ENCODE measurements at regions not wholly inside any gene's neighbourhood (a gene's known extent, or its start where the extent isn't known, plus 50 kb on each side); places are given as distances from the start of the nearest gene placed in this dataset.

- H3K27ac ChIP-seq (ENCODE audit: low read depth in 1 of 2, low read length in 2 of 2), result no peak overlapping the region
- H3K4me3 ChIP-seq (ENCODE audit: low read depth in 1 of 3, low read length in 3 of 3), result peak overlapping the region in 2 of 3 donors; percentile 45 to 73
- H3K9ac ChIP-seq (ENCODE audit: low read depth in 1 of 2, low read length in 2 of 2), result no peak overlapping the region
- TF ChIP-seq YY1 (IDR thresholded peaks at IDR 0.05), result no peak
- TF ChIP-seq NR2F2 (IDR thresholded peaks at IDR 0.05), result no peak
- no peak for TF ChIP-seq SP1 (IDR thresholded peaks at IDR 0.05)
- TF ChIP-seq ZBTB33 (IDR thresholded peaks at IDR 0.05), result no peak
- TF ChIP-seq HNF4A (conservative IDR thresholded peaks at IDR 0.05), result no peak
- no peak for TF ChIP-seq FOXA2 (IDR thresholded peaks at IDR 0.05)
- TF ChIP-seq GABPA (IDR thresholded peaks at IDR 0.05 in 1 of 2, conservative IDR thresholded peaks at IDR 0.05 in 1 of 2), result no peak
- TF ChIP-seq RXRA (IDR thresholded peaks at IDR 0.05), result no peak
- TF ChIP-seq EGR1 (IDR thresholded peaks at IDR 0.05; ENCODE audit: low read depth in 2 of 2), result no peak
- TF ChIP-seq FOXA1 (IDR thresholded peaks at IDR 0.05), result no peak
- TF ChIP-seq REST (IDR thresholded peaks at IDR 0.05), result no peak
- 4% methylated on average over 50 of the region's 50 CpGs for WGBS
- H3K4me1 ChIP-seq (ENCODE audit: control insufficient read depth in 4 of 4, insufficient read depth in 4 of 4, low read length in 3 of 4), result peaks cover 14 to 42% (median 33%) of the 10 kb centered on the region in 4 donors
- H3K9me3 ChIP-seq (ENCODE audit: control insufficient read depth in 4 of 4, low read length in 3 of 4), result no peaks in the 10 kb centered on the region
- no peak for DNase-seq (ENCODE audit: low spot score)
- no peaks in the 10 kb centered on the region for H3K27me3 ChIP-seq (ENCODE audit: control insufficient read depth in 4 of 4, insufficient read depth in 4 of 4, low read length in 3 of 4)
- H3K36me3 ChIP-seq (ENCODE audit: control insufficient read depth in 4 of 4, insufficient read depth in 3 of 4, low read depth in 1 of 4, low read length in 3 of 4), result no peaks in the 10 kb centered on the region
These were observed 114.7 kb upstream of the MYL2 start for GRCh38 chr12:111034886-111035577.

- Histone ChIP-seq H3K9ac (ENCODE audit: low read depth in 1 of 2, low read length in 2 of 2) (no peak within 1 kb of the TSS), H3K4me1 (ENCODE audit: control insufficient read depth in 4 of 4, insufficient read depth in 4 of 4, low read length in 3 of 4) (peaks cover 14 to 49% (median 39%) of the 10 kb centered on the region in 4 donors), H3K27me3 (ENCODE audit: control insufficient read depth in 4 of 4, insufficient read depth in 4 of 4, low read length in 3 of 4) (no peaks in the 10 kb centered on the region), H3K4me3 (ENCODE audit: low read depth in 1 of 3, low read length in 3 of 3) (peak within 1 kb of the TSS; percentile 69 to 73 (median 71)), H3K36me3 (ENCODE audit: control insufficient read depth in 4 of 4, insufficient read depth in 3 of 4, low read depth in 1 of 4, low read length in 3 of 4) (no peaks in the 10 kb centered on the region), H3K9me3 (ENCODE audit: control insufficient read depth in 4 of 4, low read length in 3 of 4) (no peaks in the 10 kb centered on the region), H3K27ac (ENCODE audit: low read depth in 1 of 2, low read length in 2 of 2) (no peak within 1 kb of the TSS)
- no peak for DNase-seq (ENCODE audit: low spot score)
- 1% methylated on average over 94 of the region's 100 CpGs for WGBS
- no peak for TF ChIP-seq RAD21 (IDR thresholded peaks at IDR 0.05)
- no peak for TF ChIP-seq CTCF (IDR thresholded peaks at IDR 0.05; ENCODE audit: low read depth, low read length, missing input control)
- no peak for TF ChIP-seq JUND (IDR thresholded peaks at IDR 0.05)
- TF ChIP-seq EGR1 (IDR thresholded peaks at IDR 0.05; ENCODE audit: low read depth in 2 of 2), result no peak
- no peak for TF ChIP-seq HNF4A (conservative IDR thresholded peaks at IDR 0.05)
- no peak for TF ChIP-seq NR2F2 (IDR thresholded peaks at IDR 0.05)
- TF ChIP-seq ZBTB33 (IDR thresholded peaks at IDR 0.05), result no peak
- TF ChIP-seq GABPA (IDR thresholded peaks at IDR 0.05 in 1 of 2, conservative IDR thresholded peaks at IDR 0.05 in 1 of 2), result no peak
- TF ChIP-seq ATF3 (IDR thresholded peaks at IDR 0.05), result no peak
- TF ChIP-seq MAX (IDR thresholded peaks at IDR 0.05), result no peak
- no peak for TF ChIP-seq SP1 (IDR thresholded peaks at IDR 0.05)
- no peak for TF ChIP-seq RXRA (IDR thresholded peaks at IDR 0.05)
- TF ChIP-seq FOXA2 (IDR thresholded peaks at IDR 0.05), result no peak
- TF ChIP-seq FOXA1 (IDR thresholded peaks at IDR 0.05), result no peak
- no peak for TF ChIP-seq HNF4G (IDR thresholded peaks at IDR 0.05)
These were observed 113.9 kb upstream of the MYL2 start, which contains the start of gene CUX2 for GRCh38 chr12:111034083-111034885. Gene CUX2, plus strand, starts transcription at chr12:111034165.
